ENCODE measurements at regions not wholly inside any gene's neighbourhood (a gene's known extent, or its start where the extent isn't known, plus 50 kb on each side); places are given as distances from the start of the nearest gene placed in this dataset.

GRCh38 chr5:34603378-34603777 is 52.8 kb upstream of the RAI14 start:
- no peak for DNase-seq

GRCh38 chr5:34604119-34604675 is 51.9 kb upstream of the RAI14 start:
- no peak for DNase-seq

GRCh38 chr5:34606101-34606500 is 50.0 kb upstream of the RAI14 start:
- no peak for DNase-seq
